ENCODE measurements at regions not wholly inside any gene's neighbourhood (a gene's known extent, or its start where the extent isn't known, plus 50 kb on each side); places are given as distances from the start of the nearest gene placed in this dataset.

GRCh38 chr1:244970236-244970743, 105.9 kb upstream of the HNRNPU start (continued):
- TF ChIP-seq ZNF124 (CRISPR knock-in tag; IDR thresholded peaks at IDR 0.05) (no peak), TOE1 (IDR thresholded peaks at IDR 0.05; ENCODE audit: borderline replicate concordance) (no peak), TOE1 (CRISPR knock-in tag; IDR thresholded peaks at IDR 0.05; ENCODE audit: borderline replicate concordance, low read depth) (0 out of 2 replicates have a peak, but pooled peaks have one; percentile 44), JUN (IDR thresholded peaks at IDR 0.05; ENCODE audit: borderline replicate concordance, low read depth, low read length) (0 out of 2 replicates have a peak, but pooled peaks have one; percentile 1), JUN (CRISPR knock-in tag; IDR thresholded peaks at IDR 0.05; ENCODE audit: borderline replicate concordance) (0 out of 2 replicates have a peak, but pooled peaks have one; percentile 7), RFX1 (IDR thresholded peaks at IDR 0.05) (peak; percentile 85), RBM34 (IDR thresholded peaks at IDR 0.05; ENCODE audit: borderline replicate concordance, insufficient read depth, low read length) (no peak), POLR2A (conservative IDR thresholded peaks at IDR 0.05) (peak; percentile 62), NFE2 (IDR thresholded peaks at IDR 0.05; ENCODE audit: low read depth) (no peak), CBX1 (IDR thresholded peaks at IDR 0.05; ENCODE audit: low read depth) (0 out of 2 replicates have a peak, but pooled peaks have one; percentile 4), RB1 (IDR thresholded peaks at IDR 0.05; ENCODE audit: low read depth) (peak; percentile 60), POLR2AphosphoS5 (IDR thresholded peaks at IDR 0.05; ENCODE audit: control insufficient read depth, insufficient read depth, low read depth, low read length) (peak; percentile 48), ILF3 (IDR thresholded peaks at IDR 0.05; ENCODE audit: borderline replicate concordance) (peak; percentile 67; the same call in 1 of the 2 replicates)

Data from K562 (cell line).